ENCODE measurements at regions not wholly inside any gene's neighbourhood (a gene's known extent, or its start where the extent isn't known, plus 50 kb on each side); places are given as distances from the start of the nearest gene placed in this dataset.
A peak's percentile ranks its signal among the peaks of the same experiment; 100 is the strongest.
"Not testable (repeated sequence)": the region's sequence is repeated elsewhere in the genome, so short reads cannot be mapped to it uniquely, and the experiment has no call there.

DNA sequence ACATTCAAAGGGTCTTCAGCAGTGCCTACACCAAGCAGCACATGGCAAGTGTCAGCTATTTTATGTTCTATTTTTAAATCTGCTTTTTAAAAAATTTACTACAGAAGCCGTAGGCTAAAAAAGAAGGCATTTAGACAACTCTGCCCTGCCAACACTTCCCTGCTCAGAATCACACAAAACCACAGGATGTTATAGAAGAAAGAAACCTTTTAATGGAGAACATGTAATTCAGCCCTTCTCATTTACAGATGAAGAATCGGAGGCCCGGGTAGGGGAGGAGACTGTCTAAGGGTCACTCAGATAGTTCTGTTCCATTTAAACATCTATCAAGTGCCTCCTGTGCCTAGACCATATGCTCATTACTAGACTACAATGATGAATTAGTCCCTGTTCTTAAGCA, 171.8 kb upstream of the NTF3 start:
- ATAC-seq: no peak
- DNase-seq (ENCODE audit: low spot score): no peak

DNA sequence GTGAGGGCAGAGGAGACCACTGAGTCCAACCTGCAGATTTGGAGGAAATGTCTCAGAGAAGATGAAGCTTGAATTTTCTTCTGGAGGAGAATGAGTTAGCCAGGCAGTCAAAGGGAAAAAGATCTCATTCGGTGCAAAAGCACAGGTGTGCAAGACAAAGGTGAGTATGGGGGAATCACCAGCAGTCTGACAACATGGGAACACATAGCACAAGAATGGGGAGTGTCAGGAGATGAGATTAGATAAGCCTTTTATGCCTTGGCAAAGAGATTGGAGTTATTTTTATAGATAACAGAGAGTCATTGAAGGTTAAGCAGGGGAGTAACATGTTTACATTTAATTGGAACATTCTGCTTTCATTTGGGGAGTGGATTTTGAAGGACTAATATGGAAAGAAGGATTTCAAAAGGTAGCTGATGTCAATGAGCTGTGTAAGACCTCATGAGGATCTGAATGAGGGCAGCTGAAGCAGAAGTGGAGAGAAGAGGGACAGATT, 171.3 kb upstream of the NTF3 start:
- DNase-seq (ENCODE audit: low spot score) (no peak), ATAC-seq (no peak)

DNA sequence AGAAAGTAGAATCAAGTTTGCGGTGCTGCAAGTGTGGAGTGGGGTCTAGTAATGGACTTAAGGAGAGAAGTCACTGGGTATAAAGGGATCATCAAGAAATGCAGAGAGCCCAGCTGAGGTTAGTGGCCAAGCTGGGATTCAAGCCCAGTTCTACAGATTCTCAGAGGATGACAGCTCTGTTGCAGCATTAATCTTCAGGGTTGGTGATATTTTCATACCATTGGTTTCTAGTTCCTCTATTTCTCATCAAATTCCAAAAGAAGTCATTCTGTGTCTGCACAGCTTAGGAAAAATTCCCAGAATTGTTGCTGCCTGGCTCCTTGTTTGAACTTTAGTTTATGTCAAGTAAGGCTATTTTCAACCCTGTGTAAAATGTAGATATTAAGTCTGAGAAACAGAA, 169.5 kb upstream of the NTF3 start:
- DNase-seq (ENCODE audit: low spot score): no peak

DNA sequence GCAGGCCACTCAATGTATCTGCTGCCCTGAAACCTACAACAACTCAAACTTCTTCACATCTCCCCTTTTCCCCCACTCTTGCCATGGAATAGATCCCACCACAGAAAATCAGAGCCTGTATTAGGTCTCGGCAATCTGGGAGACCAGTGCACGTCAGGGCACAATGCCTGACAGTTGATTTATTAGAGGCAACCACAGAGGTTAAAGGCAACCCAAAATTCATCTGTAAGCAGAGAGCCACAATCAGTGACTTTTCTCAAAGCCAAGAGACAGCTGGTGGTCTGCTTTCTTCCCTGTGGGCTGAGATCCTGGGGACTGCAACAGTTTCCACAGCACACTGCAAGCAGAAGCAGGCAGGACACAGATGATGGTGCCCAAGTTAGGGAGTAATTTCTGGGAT, 169.0 kb upstream of the NTF3 start:
- ATAC-seq (no peak), DNase-seq (ENCODE audit: low spot score) (no peak)

More for the DNA sequence above, 169.5 kb upstream of the NTF3 start:
- ATAC-seq: no peak

DNA sequence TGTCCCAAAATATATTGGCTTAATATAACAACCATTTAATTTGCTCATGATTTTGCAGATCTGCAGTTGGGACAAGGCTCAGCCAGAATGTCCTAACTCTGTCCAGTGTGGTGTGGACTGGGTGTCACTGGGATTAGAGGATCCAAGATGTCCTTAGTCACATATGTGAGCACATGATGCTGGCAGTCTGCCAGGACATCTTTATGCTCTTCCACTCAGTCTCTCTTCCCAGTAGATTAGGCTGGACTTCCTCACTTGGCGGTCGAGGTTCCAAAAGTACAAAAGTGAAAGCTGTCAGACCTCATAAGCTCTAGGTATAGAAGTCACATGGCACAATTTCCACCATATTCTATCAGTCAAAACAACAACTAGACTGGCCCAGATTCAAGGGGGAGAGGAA, 167.9 kb upstream of the NTF3 start:
- DNase-seq (ENCODE audit: low spot score) (no peak), ATAC-seq (no peak)

DNA sequence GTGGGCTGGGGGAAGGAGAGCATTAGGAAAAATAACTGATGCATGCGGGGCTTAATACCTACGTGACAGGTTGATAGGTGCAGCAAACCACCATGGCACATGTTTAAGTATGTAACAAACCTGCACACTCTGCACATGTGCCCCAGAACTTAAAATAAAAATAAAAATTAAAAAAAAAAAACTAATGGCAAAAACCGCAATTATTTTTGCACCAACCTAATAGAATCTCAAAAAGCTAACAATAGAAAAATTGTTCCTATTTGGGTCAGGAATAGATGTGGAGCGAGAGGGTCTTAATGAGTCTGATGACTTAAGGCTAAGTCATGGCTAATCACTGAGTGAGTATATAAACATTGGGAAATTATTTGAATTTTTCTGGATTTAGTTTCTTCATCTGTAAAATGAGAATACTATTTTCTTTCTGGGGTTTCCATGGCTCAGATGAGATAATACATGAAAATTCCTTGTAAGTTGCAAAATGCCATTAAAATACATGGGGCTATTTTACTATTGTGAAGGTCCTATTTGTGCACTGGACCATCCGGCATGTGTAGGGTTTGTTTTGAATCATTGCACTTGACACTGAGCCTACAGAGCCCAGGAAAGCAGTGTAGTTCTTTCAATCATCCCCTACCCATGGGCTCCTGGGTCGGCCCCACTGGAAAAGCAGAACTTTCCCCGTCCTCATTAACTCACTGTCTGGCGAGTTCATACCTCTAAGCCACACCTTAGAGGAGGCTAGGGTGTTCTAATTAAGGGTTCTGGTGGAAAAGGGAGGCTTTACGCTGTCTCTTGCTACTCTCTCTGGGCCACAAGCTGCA, 164.1 kb upstream of the NTF3 start:
- ATAC-seq (no peak), DNase-seq (ENCODE audit: low spot score) (no peak)

DNA sequence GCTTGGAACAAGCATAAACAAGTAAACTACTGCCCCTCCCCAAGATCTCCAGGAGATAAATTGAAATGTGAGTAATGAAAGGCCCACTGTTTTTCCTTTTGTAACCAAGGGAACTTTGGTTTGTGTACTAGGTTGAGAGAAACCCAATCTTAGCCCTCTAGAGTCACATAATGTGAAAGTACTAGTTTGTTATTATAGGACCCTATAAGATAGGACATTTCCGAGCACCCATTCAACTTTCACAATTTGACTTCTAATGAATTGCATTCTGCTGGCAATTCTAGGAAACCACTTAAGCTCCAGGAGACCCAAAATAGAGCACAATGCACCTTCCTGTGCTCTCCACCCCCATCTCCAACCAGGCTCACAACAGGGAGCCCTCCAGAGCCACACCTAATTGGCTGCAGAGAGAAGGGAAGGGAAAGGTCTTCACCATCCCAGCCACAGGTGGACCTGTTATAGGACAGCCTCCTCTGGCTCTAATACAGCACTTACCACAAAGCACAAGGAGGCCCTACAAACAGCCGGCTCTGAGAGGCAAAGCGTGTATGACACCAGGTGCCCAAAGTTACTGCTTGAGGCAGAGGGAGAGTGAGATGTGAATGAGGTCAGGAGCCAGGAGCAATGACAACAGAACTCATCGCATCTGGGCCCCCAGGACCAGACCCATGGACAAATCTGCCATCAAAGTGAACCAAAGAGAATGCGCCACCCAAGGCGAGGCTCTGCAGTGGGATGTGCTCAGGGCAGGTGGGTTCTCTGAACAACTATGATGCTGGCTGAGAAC, 163.3 kb upstream of the NTF3 start:
- no peak for ATAC-seq

DNA sequence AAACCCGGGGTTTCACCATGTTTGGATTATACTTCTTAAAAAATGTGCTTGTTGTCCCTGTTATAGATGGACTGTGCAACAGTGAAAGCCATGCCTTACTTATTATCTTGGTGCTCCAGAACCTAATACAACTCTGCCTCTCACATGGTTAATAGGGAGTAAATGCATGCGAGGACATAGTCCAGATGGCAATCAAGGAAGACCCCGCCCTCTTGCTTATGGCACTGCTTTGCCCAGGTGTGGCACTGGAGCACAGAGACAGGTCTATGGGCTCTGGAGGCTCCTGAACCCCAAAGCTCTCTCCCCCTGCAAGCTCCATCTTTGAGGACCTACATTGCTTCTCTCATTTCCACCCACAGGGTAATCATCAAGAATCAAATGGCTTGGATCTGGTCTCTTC, 162.1 kb upstream of the NTF3 start:
- no peak for DNase-seq (ENCODE audit: low spot score)

More for the DNA sequence above, 163.3 kb upstream of the NTF3 start:
- no peak for DNase-seq (ENCODE audit: low spot score)

DNA sequence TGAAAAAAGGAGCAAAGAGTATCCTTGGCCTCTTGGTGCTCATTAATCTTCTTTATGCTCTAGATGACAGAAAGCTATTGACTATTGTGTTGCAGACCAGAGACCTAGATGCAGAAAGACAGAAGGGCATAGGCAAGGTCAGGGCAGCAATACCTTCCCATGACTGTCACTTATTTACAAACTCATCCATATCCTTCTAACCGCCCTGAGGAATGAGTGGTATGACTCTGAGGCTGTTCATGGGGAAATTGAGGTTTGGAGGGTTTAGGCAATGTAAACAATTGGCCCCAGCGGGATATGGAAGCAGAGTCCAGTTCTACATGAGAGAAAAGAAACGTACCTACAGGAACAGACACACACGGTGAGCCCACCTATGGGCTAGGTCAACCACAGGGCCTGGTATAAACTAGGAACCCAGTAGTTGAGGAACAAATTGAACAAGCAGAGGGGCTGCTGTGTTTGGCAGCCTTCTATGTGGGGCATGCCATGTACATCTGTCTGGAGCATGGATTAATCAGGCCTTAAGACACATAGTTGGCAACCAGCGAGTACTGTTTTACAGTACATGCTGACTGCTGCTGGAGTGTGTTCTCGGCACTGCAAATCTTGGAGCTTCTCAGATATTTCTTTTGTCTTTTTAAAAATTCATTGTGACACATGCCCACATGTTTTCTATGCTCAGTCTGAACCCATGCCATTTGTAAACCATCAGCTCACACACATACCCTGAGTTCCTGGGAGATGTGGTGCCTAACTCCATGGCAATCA, 159.7 kb upstream of the NTF3 start:
- DNase-seq (ENCODE audit: low spot score): no peak
- ATAC-seq: no peak

More for the DNA sequence above, 162.1 kb upstream of the NTF3 start:
- no peak for ATAC-seq

DNA sequence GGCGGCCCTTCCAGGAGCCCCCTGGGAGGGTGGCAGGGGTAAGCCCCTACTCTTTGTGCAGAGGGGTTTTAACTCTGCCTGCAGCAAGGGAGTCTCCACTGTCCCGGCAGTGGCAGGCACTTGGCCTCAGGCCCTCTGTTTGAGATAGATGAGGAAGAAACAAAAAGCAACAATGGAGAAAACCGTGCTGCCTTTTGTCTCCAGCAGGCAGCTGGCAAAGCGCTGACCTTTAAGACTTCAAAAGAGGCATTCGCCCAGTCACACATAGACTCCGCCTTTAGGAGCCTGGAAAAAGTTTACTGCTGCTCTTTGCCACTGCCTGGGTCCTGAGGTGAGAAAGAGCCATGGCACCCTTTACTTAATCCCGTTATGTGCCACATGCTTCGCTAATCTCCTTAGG, 158.2 kb upstream of the NTF3 start:
- DNase-seq (ENCODE audit: low spot score) (no peak), ATAC-seq (no peak)

DNA sequence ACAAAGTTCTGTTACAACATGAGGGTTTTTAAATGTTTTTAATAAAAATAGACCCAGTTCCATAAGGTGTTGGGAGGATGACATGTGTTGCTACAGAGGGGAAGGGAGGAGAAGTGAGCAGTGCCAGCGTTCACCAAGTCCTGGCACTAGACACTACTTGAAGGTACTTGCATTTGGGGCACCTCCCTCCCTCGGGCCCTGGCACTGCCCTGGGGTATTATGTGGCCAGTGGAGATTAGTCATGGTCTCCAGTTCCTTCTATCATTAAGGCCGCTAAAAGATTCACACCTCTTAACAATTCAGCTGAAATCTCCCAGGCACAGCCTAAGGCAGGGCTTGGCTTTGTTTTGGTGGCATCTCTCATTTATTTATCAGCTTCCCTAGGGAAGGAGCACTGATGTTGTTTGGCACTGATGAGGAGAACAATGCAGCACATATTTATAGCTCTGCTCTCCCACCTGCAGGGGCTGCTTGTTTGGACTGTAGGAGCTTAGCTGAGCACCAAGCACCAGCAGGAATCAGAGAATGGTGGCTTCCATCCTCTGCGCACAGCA, 155.5 kb upstream of the NTF3 start:
- ATAC-seq: no peak
- no peak for DNase-seq (ENCODE audit: low spot score)

DNA sequence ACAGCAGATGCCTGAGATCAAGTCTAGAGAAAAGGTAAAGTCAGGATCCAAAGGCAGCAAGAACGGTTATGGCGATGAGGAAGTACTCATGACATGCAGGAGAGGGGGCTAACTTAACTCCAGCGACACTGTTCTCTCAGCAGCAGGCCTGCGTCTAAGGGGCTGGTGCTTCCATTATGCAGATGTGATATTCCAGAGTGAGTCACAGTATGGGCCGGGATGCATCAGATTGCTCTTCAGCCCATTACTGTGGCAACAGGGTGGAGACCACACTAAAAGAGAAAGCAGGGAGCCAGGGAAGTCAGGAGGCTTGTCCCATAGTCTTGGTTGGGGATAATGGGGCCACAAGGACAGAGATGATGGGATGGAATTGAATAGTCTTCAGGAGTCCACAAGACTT, 151.8 kb upstream of the NTF3 start:
- DNase-seq (ENCODE audit: low spot score) (no peak), ATAC-seq (no peak)

DNA sequence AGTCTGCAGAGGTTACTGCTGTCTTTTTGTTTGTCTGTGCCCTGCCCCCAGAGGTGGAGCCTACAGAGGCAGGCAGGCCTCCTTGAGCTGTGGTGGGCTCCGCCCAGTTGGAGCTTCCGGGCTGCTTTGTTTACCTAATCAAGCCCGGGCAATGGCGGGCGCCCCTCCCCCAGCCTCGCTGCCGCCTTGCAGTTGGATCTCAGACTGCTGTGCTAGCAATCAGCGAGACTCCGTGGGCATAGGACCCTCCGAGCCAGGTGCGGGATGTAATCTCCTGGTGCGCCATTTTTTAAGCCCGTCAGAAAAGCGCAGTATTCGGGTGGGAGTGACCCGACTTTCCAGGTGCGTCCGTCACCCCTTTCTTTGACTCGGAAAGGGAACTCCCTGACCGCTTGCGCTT, 141.5 kb upstream of the NTF3 start:
- ATAC-seq; DNase-seq (ENCODE audit: low spot score): not testable (repeated sequence)

DNA sequence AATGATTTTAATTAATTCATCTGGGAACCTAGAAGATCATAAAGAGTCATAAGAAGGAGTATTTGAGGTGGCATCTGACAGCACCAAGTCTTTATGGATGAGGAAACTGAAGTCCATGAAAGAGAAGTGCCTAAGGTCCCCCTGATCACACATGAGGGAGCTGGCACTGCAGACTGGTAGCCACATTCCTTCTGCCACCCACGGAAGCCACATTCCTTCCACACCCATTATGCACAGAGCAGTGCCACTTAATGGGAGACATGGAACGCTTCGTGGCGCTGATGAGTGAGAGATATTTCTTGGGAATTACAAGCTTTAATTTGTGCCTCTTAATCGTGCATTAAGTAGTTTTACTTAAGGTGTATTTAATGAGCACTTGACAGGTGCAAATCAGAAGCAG, 139.3 kb upstream of the NTF3 start:
- ATAC-seq (no peak), DNase-seq (ENCODE audit: low spot score) (no peak)

DNA sequence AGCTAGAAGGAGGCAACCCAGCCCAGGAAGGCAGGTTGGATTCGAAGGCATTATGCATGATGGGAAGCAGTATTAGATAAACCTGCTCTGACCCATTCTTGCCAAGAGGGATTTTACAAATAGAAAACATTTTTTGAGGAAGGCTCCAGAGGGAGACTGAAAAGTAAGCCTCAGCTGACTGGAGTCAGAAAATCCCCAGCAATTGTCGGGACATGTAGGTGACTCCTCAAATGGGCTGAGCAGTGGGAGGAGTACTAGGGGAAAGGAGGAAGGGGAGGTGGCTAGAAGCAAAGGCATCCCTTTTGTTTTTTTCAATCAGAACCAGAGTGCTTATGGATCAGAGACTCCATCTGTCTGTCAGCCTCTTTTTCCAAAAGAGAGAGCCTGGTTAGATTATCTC, 138.1 kb upstream of the NTF3 start:
- ATAC-seq: no peak

DNA sequence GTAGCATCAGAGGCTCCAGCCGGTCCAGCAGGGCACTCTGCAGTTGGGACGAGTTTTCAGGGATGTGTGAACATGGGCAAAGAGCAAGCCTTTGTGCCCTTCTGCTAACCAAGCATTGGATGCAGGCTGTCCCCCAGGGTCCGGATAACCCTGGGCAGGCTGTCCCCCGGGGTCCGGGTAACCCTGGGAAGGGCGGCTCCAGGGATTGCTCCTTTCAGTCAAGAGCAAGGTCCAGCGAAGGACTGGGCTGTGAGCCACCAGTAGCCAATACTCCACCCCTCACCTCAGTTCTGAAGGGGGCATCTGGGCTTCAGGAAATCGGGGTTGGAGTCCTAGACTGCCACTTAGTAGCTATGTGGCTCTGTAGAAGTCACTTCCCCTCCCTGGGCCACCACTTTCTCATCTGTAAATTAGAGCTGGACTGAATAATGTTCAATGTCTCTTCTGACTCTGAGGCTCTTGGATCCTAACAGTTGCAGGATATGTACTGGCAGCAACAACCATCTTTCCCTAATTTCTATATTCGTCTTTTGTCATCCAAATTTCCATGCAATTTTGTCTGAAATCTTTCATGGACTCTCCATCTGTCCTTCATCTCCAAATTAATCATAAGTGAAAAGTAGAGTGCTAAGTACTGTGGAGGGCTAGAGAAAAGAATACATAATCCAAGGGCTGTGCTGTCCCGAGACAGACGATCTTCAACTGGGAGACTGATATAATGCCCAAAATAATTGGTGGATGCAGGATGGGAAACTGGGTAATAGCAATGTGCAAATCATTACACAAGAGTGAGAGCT, 137.4 kb upstream of the NTF3 start:
- DNase-seq (ENCODE audit: low spot score): no peak
- no peak for ATAC-seq

More for the DNA sequence above, 138.1 kb upstream of the NTF3 start:
- DNase-seq (ENCODE audit: low spot score): no peak

DNA sequence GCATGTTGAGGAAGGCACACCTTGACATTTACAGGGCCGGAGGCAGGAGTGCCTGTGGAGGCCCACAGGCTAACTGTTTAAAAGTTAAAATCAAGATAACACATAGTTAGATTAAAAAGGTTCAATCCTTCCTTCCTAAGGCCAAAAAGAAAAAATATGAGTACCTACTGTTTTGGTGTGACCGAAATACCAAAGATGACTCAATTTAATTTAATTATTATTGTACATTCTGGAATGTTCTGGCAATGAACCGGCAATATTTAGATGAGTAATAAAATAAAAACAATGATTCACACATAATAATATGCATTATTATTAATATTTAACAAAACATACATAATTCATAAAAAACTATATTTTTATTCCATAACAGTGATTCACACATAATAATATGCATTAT, 136.8 kb upstream of the NTF3 start:
- ATAC-seq: no peak
- DNase-seq (ENCODE audit: low spot score): no peak

DNA sequence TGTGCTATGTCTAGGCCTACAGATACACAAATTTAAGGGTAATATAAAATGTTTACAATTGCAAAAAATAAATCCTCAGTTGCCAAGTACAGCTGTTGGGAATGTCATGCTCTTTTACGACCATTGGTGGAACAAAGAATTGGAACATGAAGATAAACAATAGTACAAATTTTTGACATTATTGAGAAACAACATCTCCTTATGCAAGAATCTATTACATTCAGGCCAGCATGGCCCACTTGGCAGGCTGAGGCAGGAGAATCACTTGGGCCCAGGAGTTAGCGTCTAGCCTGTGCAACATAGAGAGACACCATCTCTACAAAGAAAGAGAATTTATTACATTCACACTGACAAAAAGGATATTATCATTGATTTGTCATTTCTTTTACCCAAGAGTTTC, 135.9 kb upstream of the NTF3 start:
- ATAC-seq (no peak), DNase-seq (ENCODE audit: low spot score) (no peak)

DNA sequence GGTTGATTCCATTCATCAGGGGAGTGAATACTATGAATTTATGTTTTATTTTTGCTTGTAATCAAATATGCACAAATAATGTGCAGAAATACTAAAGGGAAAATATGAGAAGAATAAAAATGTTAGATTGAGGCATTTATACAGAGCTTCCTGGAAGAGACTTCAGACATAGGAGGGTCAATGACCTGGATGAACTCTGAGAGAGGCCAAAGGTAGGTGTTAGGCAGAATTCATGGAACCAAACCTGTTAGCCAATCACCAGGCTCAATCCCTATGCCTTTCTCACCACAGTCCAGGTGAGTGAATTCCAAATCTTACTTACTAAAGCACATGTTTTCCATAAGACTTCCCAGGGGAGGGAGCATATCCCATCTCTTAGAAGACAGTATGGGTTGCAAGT, 130.4 kb upstream of the NTF3 start:
- DNase-seq (ENCODE audit: low spot score) (no peak), ATAC-seq (peak; percentile 79)

DNA sequence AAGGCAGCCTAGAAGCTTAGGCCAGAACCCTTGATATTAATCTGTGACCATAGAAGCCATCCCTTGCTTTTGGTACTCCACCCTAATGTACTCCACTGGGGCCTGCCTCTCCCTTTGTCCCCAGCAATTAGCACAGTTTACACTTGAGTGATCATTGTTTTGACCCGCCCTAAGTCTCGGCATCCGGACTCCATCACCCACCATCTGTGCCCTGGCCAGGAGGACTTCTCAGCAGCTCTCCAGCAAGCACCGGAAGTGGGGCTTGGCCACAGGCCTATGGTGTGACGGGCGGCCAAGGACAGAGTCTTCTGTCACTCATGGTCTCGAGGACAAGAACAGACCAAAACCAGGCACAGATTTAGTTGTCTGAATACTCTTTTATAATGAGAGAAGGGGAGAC, 126.5 kb upstream of the NTF3 start:
- no peak for ATAC-seq
- DNase-seq (ENCODE audit: low spot score): no peak
